ENCODE measurements at regions not wholly inside any gene's neighbourhood (a gene's known extent, or its start where the extent isn't known, plus 50 kb on each side); places are given as distances from the start of the nearest gene placed in this dataset.
"Not testable (repeated sequence)": the region's sequence is repeated elsewhere in the genome, so short reads cannot be mapped to it uniquely, and the experiment has no call there.

DNA sequence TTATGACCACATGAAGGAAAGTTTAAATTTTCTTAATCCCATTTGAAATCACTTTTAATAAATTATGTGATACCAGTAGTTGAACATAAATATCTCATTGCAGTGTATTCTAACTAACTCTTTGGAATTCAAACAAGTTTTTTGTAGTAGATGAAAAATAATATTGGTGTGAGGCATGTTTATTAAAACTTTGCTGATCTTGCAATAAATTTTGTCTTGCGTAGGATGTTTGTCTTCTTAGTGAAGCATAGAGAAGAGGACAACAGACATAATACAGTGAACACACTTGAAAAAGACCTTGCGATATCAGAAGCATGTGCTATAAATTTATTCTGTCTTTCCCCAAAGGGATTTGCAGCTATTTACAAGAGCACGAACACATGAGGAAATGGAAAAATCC lies 140.7 kb downstream of the HTR1B start:
- no peak for DNase-seq

- peak; percentile 40 for DNase-seq
These were observed 145.0 kb downstream of the HTR1B start for GRCh38 chr6:77318256-77318655.

DNA sequence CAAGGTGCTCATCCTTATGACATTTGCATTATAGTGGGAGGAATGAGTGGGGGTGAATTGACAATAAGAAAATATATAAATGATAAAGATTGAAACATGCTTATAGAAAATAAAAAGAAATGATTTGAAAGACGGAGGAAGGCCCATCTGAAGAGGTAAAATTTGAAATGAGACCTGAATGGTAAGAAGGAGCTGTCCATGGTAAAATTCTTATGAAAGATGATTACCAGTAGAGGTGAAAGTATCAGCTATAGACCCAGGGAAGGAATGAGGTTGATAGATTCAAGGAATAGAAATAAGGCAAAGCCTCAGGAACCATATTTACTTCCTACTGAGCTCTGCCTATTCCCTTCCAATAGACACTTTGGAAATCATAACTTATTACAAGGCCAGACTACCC lies 149.7 kb downstream of the HTR1B start:
- no peak for DNase-seq

DNA sequence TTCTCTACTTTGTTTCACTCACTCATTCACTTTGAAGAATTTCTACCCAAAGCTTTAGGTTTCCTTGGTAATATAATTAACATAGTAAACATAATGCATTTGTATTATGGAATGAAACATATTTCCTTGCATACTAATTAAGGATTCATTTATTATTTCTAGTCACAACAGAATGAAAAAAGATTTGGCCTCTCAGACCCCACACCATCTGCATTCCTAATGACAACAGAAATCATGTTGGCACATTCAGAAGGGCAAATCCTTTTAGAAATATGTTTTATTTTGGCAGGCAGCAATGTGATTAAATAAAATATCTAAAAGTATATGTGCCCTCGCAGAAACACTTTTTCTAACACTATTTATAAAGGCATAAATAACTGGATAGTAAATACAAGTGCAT lies 163.4 kb downstream of the HTR1B start:
- DNase-seq: no peak

GRCh38 chr6:77298283-77298682 lies 165.0 kb downstream of the HTR1B start:
- DNase-seq: no peak

GRCh38 chr6:77292564-77293546 lies 170.4 kb downstream of the HTR1B start:
- DNase-seq: peak; percentile 79

DNA sequence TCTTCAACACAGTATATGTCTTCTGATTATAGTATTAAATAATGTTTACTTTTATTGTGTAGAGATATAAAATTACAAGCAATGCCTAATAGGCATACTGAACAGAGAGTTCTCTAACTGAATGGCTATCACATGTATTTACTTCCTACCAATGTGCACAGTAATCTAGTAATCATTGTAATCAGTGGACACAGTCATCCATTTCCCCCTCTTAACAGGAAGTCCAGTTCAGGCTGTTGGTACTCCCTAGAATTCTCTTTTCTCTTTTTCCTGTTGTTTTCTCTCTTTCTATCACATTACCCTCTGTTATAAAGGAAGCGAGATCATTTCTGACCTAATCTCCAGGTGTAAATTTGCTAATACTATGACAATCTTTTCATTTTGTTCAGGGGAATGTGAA lies 172.5 kb downstream of the HTR1B start:
- peak; percentile 24 for DNase-seq

DNA sequence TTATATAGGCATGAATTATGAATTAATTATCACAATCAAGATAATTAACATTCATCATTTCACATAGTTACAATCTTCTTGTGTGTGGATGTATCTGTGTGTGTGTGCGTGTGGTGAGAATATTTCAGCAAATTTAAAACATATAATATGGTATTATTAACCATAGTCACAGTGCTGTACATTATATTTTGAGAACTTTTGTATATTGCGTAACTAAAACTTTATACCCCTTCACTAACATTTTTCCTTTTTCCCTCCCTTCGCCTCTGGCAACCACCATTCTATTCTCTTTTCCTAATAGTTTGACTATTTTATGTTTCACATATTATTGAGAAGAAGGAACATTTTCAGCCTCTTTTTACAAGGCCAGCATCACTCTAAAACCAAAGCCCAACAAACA lies 176.8 kb downstream of the HTR1B start:
- no peak for DNase-seq

- no peak for DNase-seq
These were observed 189.4 kb downstream of the HTR1B start for GRCh38 chr6:77273929-77274328.

DNA sequence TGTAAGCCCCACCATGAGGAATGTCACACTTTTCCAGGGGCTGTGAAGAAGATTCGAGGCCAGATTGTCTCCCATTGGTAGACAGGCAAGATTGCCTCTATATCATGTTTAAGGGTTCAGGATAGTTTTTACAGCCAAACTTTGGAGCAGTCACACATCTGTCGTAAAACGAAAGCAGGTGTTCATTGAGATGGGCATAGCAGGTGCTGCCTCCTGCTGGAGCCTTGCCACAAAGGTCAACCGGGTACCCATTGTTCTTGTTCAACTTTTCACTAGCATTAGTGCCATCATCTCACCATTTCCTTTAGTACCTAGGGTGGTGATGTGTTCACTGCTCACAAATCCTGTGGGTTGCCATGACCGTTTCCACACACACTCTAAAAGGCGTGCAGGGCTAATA lies 198.3 kb downstream of the HTR1B start:
- DNase-seq: no peak

- no peak for DNase-seq
These were observed 200.3 kb downstream of the HTR1B start for GRCh38 chr6:77263003-77263402.

- not testable (repeated sequence) for DNase-seq
These were observed 211.5 kb downstream of the HTR1B start for GRCh38 chr6:77251801-77252200.

DNA sequence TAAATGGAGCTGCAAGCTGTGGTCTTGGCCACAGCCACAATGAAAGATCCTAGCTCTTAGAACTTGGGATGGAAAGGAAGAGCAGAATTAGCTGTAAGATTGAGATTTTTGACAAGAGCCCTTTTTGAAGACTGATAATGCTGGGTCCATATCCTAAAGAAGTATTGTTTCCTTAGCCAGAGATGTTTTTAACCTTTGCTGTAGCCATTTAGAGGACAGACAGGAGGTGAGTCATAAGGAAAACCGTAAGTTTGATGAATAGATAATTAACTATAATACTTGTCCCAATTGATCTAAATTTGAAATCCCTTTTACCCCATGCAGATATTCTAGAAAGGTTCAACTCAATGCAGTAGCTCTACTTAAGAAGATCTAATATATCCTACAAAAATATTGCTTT lies 213.7 kb downstream of the HTR1B start:
- no peak for DNase-seq

- peak; percentile 56 for DNase-seq
These were observed 218.3 kb downstream of the HTR1B start for GRCh38 chr6:77245026-77245425.

GRCh38 chr6:77231438-77232305 lies 231.6 kb downstream of the HTR1B start:
- DNase-seq: peak; percentile 22

DNA sequence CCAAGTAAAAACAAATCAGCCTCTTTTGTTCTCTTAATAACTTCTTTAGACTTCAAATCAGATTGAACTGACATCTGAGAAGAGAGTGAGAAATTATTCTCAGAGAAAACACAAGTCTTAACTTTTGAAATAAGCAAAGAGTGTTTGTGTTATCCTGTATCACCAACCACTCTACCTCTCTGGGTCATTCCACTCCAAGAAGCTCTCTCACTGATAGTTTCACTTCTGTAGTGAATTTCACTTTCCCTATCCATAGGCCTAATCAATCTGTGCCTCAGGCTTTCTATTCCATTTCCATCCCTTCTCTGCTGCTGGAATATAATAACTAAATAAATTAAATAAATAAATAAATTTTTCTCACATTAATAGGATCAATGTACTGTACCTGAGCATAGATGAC lies 235.0 kb downstream of the HTR1B start:
- DNase-seq: no peak

GRCh38 chr6:77217896-77218295 lies 245.4 kb downstream of the HTR1B start:
- DNase-seq: no peak

GRCh38 chr6:77205936-77206335 lies 257.4 kb downstream of the HTR1B start:
- DNase-seq: no peak

DNA sequence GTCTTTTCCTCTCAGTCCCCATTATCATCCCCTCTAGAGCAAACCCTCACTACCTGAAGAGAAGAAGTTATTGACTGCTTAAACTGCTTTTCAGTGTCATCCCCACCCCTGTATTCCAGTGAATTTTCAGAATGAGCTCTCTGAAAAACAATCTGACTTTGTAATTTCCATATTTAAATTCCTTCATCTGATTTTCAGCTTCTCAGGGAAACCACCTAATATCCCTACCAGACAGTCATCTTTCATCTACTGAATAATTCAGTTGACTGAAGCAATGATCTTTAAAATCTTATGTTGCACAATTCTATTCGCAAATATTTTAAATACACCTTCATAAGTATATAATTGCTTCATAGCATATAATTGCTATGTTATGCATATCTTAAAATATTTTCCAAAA lies 258.7 kb downstream of the HTR1B start:
- DNase-seq: no peak

DNA sequence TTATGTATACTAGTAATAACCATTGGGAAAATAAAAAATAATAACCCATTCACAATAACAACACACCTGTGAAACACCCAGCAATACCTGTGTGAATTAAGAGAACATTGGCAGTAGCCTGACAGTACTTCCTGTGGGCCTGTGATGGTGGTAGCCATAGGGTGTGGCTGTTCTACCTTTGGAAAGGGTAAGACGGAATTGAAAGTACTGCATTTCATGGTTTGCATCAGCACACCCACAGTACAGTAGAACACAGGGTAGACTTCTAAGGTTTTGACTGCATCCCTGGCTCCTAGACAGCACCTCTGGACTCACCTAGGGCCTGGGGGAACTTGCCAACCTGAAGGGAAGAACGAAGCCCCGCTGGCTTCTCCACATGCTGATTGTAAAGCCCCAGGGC lies 279.8 kb downstream of the HTR1B start:
- no peak for DNase-seq

- no peak for DNase-seq
These were observed 281.5 kb downstream of the HTR1B start for GRCh38 chr6:77181749-77182148.

DNA sequence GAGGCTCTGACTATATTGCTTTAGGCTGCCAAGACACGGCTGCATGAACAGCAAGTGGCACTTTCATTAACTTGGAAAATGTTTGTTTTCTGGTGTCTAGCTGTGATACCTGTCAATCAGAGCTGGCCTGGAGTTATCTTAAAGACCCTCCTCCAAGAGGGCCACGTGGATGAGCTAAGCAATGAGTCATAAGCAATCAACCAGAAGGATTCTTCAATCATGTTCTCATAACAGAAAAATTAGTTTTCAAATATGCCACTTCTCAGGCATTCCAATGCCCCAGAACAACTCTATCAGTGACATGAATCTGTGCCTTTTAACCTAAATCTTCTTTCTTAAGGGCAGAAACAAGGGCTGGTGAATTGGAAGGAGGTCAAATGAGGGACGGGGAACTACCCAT lies 283.0 kb downstream of the HTR1B start:
- no peak for DNase-seq

GRCh38 chr6:77178821-77179220 lies 284.5 kb downstream of the HTR1B start:
- no peak for DNase-seq

GRCh38 chr6:77177470-77177869 lies 285.8 kb downstream of the HTR1B start:
- no peak for DNase-seq

Measured in hematopoietic multipotent progenitor cell treated with erythropoietin and hydrocortisone succinate and interleukin-3 and kit ligand, for 4 days (in vitro differentiated cells).